Hematopoietic multipotent progenitor cell (in vitro differentiated cells): ENCODE measurements at regions not wholly inside any gene's neighbourhood (a gene's known extent, or its start where the extent isn't known, plus 50 kb on each side); places are given as distances from the start of the nearest gene placed in this dataset. TPM values are rescaled to one million over a fixed set of nuclear protein-coding genes. Genes with fewer than 3 reads are reported as not detected.
"Not testable (repeated sequence)": the region's sequence is repeated elsewhere in the genome, so short reads cannot be mapped to it uniquely, and the experiment has no call there.

Experiments
- DNase-seq, 3 donors: peaks; one replicate each; pipeline ENCODE4 v3.0.0-alpha.2; 2011 to 2015; ENCODE audit warnings: low read depth in 2 of 3, low spot score in 2 of 3
- small RNA-seq: library from RNA; depleted of rRNA; stranded (forward); fragments of <200 nt; gene quantifications from one replicate; pipeline ENCODE3, GENCODE V24; 2012

GRCh38 chrX:44690129-44690528, 147.5 kb upstream of the FUNDC1 start:
- DNase-seq, result no peak

DNA sequence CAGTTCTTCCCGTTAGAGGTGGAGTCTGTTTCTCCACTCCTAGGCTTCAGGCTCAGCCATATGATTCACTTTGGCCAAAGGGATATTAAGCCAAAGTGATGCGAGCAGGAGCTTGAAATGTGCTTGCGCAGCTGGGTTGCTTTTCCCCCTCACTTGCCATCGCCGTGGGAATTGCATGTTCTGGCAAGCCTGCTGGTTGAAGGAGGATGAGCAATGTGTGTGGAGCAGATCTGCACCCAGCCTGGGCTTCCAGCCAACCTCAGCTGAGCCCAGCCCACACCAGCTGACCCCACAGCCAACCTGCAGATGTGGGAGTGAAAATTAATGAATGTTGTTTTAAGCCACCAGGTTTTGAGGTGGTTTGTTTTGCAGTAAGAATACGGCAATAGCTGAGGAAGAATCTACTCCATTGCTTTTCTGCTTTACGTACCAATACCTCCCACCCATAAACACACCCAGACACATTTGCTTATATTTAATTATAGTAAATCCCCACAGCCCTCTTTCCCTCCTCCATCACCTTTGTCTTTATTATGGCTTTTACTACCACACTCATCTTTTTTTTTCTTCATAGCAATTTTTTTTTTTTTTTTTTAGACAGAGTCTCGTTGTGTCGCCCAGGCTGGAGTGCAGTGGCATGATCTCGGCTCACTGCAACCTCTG, 132.8 kb upstream of the FUNDC1 start:
- no peak for DNase-seq

DNA sequence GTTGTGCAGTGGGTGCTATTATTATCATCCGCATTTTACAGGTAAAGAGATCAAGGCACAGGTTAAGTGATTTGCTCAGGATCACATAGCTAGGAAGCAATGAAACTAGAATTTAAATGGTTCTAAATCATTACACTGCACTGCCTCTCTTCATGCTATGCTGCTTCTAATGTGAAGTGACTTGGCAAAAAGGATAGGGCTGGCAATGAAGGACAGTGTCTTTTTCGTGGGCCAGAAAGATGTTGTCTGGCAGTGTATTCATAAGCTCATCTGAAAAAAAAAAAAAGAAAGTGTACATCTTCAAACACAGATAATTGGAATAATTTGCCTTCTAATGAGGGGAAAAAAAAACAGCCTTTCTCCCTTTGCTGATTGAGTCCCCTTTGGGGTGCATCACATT, 132.2 kb upstream of the FUNDC1 start:
- no peak for DNase-seq

- DNase-seq, result no peak
Measured at GRCh38 chrX:44669626-44670025, 127.0 kb upstream of the FUNDC1 start.

- DNase-seq, result no peak
Measured at GRCh38 chrX:44667771-44668170, 125.1 kb upstream of the FUNDC1 start.

DNA sequence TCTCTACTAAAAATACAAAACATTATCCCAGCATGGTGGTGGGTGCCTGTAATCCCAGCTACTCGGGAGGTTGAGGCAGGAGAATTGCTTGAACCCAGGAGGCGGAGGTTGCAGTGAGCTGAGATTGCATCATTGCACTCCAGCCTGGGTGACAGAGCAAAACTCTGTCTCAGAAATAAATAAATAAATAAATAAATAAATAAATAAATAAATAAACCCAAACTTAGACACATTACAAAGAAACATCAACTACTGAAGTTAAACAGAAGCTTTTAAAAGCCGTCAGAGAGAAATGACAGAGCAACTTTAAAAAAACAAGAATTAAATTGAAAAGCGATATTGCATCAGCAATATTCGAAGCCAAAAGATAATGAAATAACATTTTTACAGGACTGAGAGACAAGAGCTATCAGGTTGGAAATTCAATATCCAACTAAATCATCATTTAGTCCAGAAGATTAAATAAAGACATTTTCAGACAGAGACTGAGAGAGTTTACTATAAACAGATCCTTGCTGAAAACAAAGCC, 115.1 kb upstream of the FUNDC1 start:
- DNase-seq, result not testable (repeated sequence)

GRCh38 chrX:44651358-44651757, 108.7 kb upstream of the FUNDC1 start:
- no peak for DNase-seq

- no peak for DNase-seq
Measured at GRCh38 chrX:44643723-44644122, 101.1 kb upstream of the FUNDC1 start.

DNA sequence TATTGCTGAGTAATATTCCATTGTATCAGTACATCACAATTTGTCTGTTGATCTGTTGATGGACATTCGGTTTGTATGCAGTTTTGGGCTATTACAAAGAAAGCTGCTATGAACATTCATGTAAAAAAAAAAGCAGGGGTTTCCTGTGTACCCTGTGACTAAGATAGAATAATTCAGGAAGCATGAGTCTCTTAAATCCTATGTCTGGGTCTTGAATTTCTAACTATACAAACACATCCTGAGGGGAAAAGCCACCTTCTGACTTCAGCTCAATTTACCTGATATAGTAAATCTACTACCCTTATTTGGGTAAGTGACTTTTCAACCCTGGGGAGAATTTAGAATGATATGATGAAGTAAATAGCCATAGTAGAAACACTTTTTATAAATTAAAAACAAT, 94.6 kb upstream of the FUNDC1 start:
- DNase-seq, result no peak

DNA sequence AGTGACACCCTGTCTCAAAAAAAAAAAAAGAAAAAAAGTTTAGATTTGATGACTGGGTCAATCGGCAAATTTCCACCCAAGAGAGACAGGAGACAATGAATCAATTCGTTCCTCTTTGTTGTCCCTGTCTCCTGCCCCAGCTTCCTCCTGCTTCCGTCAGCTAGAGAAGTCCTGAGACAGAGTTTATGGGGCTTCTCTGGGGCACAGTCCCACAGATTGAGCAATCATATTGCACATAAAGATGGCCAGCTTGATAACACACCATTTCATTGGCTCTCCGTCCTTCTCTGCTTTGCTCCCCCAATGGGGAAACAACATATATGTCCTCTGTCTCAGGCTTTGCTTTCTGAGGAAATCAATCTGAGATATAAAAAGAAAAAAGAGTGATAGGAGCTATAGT, 78.4 kb upstream of the FUNDC1 start:
- DNase-seq, result peak in 1 of 3 donors; percentile 4

- no peak for DNase-seq
Measured at GRCh38 chrX:44619039-44619438, 76.4 kb upstream of the FUNDC1 start.

DNA sequence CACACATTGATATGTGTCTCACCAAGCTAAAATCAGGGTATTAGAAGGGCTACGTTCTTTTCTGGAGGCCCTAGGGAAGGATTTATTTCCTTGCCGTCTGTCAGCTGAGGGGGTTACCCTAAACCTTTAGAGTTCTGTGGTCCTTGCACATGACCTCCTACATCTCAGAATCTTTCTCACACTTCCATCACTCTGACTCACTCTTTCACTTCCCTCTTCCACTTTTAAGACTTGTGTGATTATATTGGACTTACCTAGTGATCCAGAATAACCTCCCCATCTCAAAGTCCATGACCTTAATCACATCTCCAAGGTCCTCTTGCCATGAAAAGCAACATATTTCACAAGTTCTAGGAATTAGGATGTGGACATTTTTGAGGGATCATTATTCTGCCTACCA, 53.6 kb upstream of the FUNDC1 start:
- no peak for DNase-seq

Small RNA genes in the stretch of these regions (small RNA-seq; reads per million reads assigned to genes)
- gene RN7SL291P, result not detected
